ENCODE measurements at regions not wholly inside any gene's neighbourhood (a gene's known extent, or its start where the extent isn't known, plus 50 kb on each side); places are given as distances from the start of the nearest gene placed in this dataset.

GRCh38 chr6:81194374-81194773 lies 558.1 kb downstream of the TENT5A start (continued):
- TF ChIP-seq, protein P1, sequence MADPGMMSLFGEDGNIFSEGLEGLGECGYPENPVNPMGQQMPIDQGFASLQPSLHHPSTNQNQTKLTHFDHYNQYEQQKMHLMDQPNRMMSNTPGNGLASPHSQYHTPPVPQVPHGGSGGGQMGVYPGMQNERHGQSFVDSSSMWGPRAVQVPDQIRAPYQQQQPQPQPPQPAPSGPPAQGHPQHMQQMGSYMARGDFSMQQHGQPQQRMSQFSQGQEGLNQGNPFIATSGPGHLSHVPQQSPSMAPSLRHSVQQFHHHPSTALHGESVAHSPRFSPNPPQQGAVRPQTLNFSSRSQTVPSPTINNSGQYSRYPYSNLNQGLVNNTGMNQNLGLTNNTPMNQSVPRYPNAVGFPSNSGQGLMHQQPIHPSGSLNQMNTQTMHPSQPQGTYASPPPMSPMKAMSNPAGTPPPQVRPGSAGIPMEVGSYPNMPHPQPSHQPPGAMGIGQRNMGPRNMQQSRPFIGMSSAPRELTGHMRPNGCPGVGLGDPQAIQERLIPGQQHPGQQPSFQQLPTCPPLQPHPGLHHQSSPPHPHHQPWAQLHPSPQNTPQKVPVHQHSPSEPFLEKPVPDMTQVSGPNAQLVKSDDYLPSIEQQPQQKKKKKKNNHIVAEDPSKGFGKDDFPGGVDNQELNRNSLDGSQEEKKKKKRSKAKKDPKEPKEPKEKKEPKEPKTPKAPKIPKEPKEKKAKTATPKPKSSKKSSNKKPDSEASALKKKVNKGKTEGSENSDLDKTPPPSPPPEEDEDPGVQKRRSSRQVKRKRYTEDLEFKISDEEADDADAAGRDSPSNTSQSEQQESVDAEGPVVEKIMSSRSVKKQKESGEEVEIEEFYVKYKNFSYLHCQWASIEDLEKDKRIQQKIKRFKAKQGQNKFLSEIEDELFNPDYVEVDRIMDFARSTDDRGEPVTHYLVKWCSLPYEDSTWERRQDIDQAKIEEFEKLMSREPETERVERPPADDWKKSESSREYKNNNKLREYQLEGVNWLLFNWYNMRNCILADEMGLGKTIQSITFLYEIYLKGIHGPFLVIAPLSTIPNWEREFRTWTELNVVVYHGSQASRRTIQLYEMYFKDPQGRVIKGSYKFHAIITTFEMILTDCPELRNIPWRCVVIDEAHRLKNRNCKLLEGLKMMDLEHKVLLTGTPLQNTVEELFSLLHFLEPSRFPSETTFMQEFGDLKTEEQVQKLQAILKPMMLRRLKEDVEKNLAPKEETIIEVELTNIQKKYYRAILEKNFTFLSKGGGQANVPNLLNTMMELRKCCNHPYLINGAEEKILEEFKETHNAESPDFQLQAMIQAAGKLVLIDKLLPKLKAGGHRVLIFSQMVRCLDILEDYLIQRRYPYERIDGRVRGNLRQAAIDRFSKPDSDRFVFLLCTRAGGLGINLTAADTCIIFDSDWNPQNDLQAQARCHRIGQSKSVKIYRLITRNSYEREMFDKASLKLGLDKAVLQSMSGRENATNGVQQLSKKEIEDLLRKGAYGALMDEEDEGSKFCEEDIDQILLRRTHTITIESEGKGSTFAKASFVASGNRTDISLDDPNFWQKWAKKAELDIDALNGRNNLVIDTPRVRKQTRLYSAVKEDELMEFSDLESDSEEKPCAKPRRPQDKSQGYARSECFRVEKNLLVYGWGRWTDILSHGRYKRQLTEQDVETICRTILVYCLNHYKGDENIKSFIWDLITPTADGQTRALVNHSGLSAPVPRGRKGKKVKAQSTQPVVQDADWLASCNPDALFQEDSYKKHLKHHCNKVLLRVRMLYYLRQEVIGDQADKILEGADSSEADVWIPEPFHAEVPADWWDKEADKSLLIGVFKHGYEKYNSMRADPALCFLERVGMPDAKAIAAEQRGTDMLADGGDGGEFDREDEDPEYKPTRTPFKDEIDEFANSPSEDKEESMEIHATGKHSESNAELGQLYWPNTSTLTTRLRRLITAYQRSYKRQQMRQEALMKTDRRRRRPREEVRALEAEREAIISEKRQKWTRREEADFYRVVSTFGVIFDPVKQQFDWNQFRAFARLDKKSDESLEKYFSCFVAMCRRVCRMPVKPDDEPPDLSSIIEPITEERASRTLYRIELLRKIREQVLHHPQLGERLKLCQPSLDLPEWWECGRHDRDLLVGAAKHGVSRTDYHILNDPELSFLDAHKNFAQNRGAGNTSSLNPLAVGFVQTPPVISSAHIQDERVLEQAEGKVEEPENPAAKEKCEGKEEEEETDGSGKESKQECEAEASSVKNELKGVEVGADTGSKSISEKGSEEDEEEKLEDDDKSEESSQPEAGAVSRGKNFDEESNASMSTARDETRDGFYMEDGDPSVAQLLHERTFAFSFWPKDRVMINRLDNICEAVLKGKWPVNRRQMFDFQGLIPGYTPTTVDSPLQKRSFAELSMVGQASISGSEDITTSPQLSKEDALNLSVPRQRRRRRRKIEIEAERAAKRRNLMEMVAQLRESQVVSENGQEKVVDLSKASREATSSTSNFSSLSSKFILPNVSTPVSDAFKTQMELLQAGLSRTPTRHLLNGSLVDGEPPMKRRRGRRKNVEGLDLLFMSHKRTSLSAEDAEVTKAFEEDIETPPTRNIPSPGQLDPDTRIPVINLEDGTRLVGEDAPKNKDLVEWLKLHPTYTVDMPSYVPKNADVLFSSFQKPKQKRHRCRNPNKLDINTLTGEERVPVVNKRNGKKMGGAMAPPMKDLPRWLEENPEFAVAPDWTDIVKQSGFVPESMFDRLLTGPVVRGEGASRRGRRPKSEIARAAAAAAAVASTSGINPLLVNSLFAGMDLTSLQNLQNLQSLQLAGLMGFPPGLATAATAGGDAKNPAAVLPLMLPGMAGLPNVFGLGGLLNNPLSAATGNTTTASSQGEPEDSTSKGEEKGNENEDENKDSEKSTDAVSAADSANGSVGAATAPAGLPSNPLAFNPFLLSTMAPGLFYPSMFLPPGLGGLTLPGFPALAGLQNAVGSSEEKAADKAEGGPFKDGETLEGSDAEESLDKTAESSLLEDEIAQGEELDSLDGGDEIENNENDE (IDR thresholded peaks at IDR 0.05; ENCODE audit: insufficient replicate concordance, low read length): no peak
- TF ChIP-seq CBX5 (IDR thresholded peaks at IDR 0.05; ENCODE audit: low read depth, low read length) (no peak), RBBP5 (IDR thresholded peaks at IDR 0.05; ENCODE audit: borderline replicate concordance, low read depth, low read length) (no peak), RXRA (IDR thresholded peaks at IDR 0.05; ENCODE audit: insufficient read depth, low read depth, low read length) (no peak), CREB1 (IDR thresholded peaks at IDR 0.05) (no peak), RNF2 (IDR thresholded peaks at IDR 0.05; ENCODE audit: borderline replicate concordance, low read depth, low read length, missing control alignments, poor library complexity, severe bottlenecking) (no peak), NANOG (IDR thresholded peaks at IDR 0.05; ENCODE audit: insufficient read depth, low read depth, low read length, poor library complexity, severe bottlenecking) (no peak)

All from H1 (cell line).